Activated T-helper 2 cell treated with anti-CD3 and anti-CD28 coated beads, Interferon-gamma antibody, Interleukin-2, Interleukin-4, amounts not matched to agents 10 μg/mL and 5 μg/mL and 100 μg/mL, durations not matched to agents 14 hours and 24 hours and 36 hours (primary cell): ENCODE measurements at regions not wholly inside any gene's neighbourhood (a gene's known extent, or its start where the extent isn't known, plus 50 kb on each side); places are given as distances from the start of the nearest gene placed in this dataset.

Source experiments
- DNase-seq: peaks from one replicate; pipeline ENCODE4 v3.0.0; 2021; ENCODE audit warnings: low spot score
- H3K27ac Mint-ChIP-seq: one replicate; pipeline ENCODE4 v1.8.0; 2021; ENCODE audit warnings: mixed read lengths
- H3K27me3 Mint-ChIP-seq: one replicate; pipeline ENCODE4 v1.8.0; 2021; ENCODE audit warnings: low read depth, mixed read lengths
- H3K36me3 Mint-ChIP-seq: one replicate; pipeline ENCODE4 v1.8.0; 2021; ENCODE audit warnings: low read depth, mixed read lengths
- H3K4me1 Mint-ChIP-seq: one replicate; pipeline ENCODE4 v1.8.0; 2021; ENCODE audit warnings: low read depth, mixed read lengths
- H3K4me3 Mint-ChIP-seq: one replicate; pipeline ENCODE4 v1.8.0; 2021; ENCODE audit warnings: low read depth, mild to moderate bottlenecking, moderate library complexity, mixed read lengths
- H3K9me3 Mint-ChIP-seq: one replicate; pipeline ENCODE4 v1.8.0; 2021; ENCODE audit warnings: mixed read lengths
- intact Hi-C: fragments of 100-400 bp; cut with micrococcal nuclease; formaldehyde crosslinking; loops from one replicate; pipeline ENCODE4 v1.15.1; 2023

GRCh38 chr20:52804497-52805295 is 167.5 kb upstream of the TSHZ2 start:
- no peaks in the 10 kb centered on the region for H3K4me1 Mint-ChIP-seq
- no peak overlapping the region for H3K4me3 Mint-ChIP-seq
- peaks cover 3% of the 10 kb centered on the region for H3K27me3 Mint-ChIP-seq
- no peaks in the 10 kb centered on the region for H3K36me3 Mint-ChIP-seq
- DNase-seq, result no peak
- H3K27ac Mint-ChIP-seq, result no peak overlapping the region
- intact Hi-C loops, result no loop called here
- H3K9me3 Mint-ChIP-seq, result no peaks in the 10 kb centered on the region

DNA sequence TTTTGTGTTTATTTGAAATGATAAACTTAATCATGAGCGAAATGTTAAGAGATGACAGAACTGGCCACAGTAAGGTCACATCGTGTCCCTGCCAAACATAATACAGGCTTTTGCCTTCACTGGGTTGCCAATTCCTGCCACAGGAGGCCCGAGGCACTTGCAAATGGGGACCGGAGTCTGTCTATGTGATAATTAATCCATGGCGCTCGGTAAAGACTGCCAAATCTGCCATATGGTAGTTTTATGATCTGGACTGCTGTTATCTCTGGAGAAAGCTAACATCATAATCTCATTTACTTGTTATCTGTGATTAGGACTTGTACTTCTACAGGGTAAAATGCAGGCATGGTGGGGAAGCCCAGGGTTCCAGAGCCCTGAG is 170.5 kb upstream of the TSHZ2 start:
- no peak overlapping the region for H3K4me3 Mint-ChIP-seq
- H3K9me3 Mint-ChIP-seq, result no peaks in the 10 kb centered on the region
- H3K36me3 Mint-ChIP-seq, result no peaks in the 10 kb centered on the region
- intact Hi-C loops, result no loop called here
- DNase-seq, result no peak
- H3K27ac Mint-ChIP-seq, result no peak overlapping the region
- no peaks in the 10 kb centered on the region for H3K4me1 Mint-ChIP-seq
- H3K27me3 Mint-ChIP-seq, result peaks cover 2% of the 10 kb centered on the region

- no peaks in the 10 kb centered on the region for H3K27me3 Mint-ChIP-seq
- H3K4me1 Mint-ChIP-seq, result no peaks in the 10 kb centered on the region
- no peak overlapping the region for H3K27ac Mint-ChIP-seq
- H3K9me3 Mint-ChIP-seq, result no peaks in the 10 kb centered on the region
- DNase-seq, result no peak
- no peak overlapping the region for H3K4me3 Mint-ChIP-seq
- H3K36me3 Mint-ChIP-seq, result no peaks in the 10 kb centered on the region
- intact Hi-C loops, result no loop called here
Observed at GRCh38 chr20:52800734-52801627, 171.2 kb upstream of the TSHZ2 start.

GRCh38 chr20:52799130-52799529 is 173.0 kb upstream of the TSHZ2 start:
- H3K36me3 Mint-ChIP-seq, result no peaks in the 10 kb centered on the region
- no peak overlapping the region for H3K4me3 Mint-ChIP-seq
- no peak for DNase-seq
- no peaks in the 10 kb centered on the region for H3K4me1 Mint-ChIP-seq
- no peaks in the 10 kb centered on the region for H3K27me3 Mint-ChIP-seq
- no peaks in the 10 kb centered on the region for H3K9me3 Mint-ChIP-seq
- H3K27ac Mint-ChIP-seq, result no peak overlapping the region
- intact Hi-C loops, result no loop called here

GRCh38 chr20:52798124-52798523 is 174.0 kb upstream of the TSHZ2 start:
- Mint-ChIP-seq H3K4me1 (no peaks in the 10 kb centered on the region), H3K9me3 (no peaks in the 10 kb centered on the region), H3K27me3 (no peaks in the 10 kb centered on the region), H3K36me3 (no peaks in the 10 kb centered on the region), H3K4me3 (no peak overlapping the region), H3K27ac (no peak overlapping the region)
- DNase-seq, result no peak
- intact Hi-C loops, result no loop called here

DNA sequence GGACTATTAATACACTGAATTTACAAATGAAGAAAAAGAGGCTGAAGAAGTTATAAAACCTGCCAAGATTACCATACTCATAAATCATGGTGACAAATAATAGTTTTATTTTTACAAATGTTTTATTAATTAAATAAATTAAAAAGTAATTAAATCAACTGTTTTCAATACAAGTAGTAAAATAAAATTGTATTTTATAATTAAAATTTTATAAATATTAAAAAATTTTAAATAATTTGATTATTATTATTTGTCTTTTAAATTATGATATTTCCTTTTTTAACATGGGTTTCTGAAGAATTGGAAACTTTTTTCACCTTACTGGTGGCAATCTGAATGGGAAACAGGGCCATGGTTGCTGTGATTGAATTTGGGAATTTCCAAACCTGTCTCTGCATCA is 177.3 kb upstream of the TSHZ2 start:
- no peak for DNase-seq
- Mint-ChIP-seq H3K4me3 (no peak overlapping the region), H3K27ac (no peak overlapping the region), H3K36me3 (no peaks in the 10 kb centered on the region), H3K4me1 (no peaks in the 10 kb centered on the region), H3K27me3 (no peaks in the 10 kb centered on the region), H3K9me3 (no peaks in the 10 kb centered on the region)
- intact Hi-C loops, result no loop called here

DNA sequence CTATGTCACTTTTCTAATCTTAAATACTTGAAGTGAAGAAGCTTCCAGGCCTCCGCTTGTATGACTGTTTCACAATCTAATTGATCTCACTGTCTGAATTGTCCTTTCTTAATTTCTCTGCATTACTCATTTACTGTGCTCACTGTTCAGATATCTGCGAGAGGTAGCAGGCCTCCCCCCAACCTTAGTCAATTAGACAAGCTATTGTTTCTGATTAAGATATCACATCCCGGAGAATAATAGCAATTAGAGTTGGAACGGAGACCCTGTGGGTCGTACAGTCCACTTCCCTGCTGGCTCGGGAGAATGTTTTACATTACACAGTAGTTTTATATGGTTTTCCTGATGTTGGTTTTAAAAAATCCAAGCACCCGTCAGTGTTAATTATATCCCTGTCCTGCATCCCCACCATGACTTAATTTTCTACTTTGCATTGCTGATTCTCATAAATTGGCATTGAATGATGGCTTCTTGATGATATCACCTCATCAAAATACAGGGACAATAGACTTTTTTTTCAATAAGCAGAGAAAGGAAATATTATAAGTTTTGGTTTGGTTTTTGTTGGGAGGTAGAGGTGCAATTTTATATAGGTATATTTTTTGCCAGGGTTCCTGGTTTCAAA is 178.7 kb upstream of the TSHZ2 start:
- H3K4me1 Mint-ChIP-seq, result no peaks in the 10 kb centered on the region
- H3K9me3 Mint-ChIP-seq, result no peaks in the 10 kb centered on the region
- intact Hi-C loops, result no loop called here
- no peak for DNase-seq
- H3K4me3 Mint-ChIP-seq, result no peak overlapping the region
- H3K27ac Mint-ChIP-seq, result no peak overlapping the region
- no peaks in the 10 kb centered on the region for H3K36me3 Mint-ChIP-seq
- no peaks in the 10 kb centered on the region for H3K27me3 Mint-ChIP-seq

GRCh38 chr20:52791091-52791490 is 181.1 kb upstream of the TSHZ2 start:
- Mint-ChIP-seq H3K27ac (no peak overlapping the region), H3K27me3 (no peaks in the 10 kb centered on the region), H3K4me3 (no peak overlapping the region), H3K4me1 (no peaks in the 10 kb centered on the region), H3K9me3 (no peaks in the 10 kb centered on the region), H3K36me3 (no peaks in the 10 kb centered on the region)
- intact Hi-C loops, result no loop called here
- no peak for DNase-seq

DNA sequence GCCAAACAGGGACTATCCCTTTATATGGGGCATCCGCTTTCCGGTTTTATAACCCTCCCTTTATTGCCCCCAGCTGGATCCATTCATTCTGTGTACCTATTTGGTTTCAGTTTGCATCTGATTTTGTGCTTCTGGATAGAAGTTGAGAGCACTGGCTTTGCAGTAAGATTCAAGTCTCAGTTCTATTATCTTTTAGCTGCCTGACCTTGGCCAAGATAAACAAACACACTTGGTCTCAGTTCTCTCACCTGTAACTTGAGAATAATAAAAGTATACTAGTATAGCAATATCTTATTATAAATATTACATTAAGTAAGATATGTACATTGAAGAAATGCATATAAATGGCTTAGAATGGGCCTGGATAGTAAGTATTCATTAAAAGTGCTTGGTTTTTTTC is 182.4 kb upstream of the TSHZ2 start:
- no peaks in the 10 kb centered on the region for H3K9me3 Mint-ChIP-seq
- no peaks in the 10 kb centered on the region for H3K27me3 Mint-ChIP-seq
- no peak for DNase-seq
- H3K4me3 Mint-ChIP-seq, result no peak overlapping the region
- H3K27ac Mint-ChIP-seq, result no peak overlapping the region
- no peaks in the 10 kb centered on the region for H3K4me1 Mint-ChIP-seq
- no peaks in the 10 kb centered on the region for H3K36me3 Mint-ChIP-seq
- intact Hi-C loops, result no loop called here

DNA sequence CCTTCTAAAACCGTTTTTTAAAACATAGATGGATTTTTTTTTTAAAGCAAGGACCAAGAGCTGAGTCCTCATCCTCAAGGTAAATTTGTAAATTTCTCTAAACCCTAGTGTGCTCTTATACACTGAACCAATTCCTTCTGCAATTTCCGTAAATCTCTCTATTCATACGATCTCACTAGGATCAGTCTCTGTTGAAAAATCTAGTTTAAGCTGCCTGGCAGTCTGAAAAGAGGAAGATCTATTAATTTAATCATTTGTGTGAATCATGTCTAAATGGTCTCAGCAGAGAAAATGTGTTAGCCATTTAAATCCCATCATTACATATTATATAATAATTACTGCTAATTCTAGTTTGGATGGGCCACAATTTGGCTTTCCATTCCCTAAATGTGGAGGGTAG is 184.2 kb upstream of the TSHZ2 start:
- Mint-ChIP-seq H3K9me3 (no peaks in the 10 kb centered on the region), H3K4me1 (no peaks in the 10 kb centered on the region), H3K36me3 (no peaks in the 10 kb centered on the region), H3K4me3 (no peak overlapping the region), H3K27ac (no peak overlapping the region), H3K27me3 (no peaks in the 10 kb centered on the region)
- no peak for DNase-seq
- intact Hi-C loops, result no loop called here

GRCh38 chr20:52787216-52787615 is 184.9 kb upstream of the TSHZ2 start:
- no peak overlapping the region for H3K4me3 Mint-ChIP-seq
- intact Hi-C loops, result no loop called here
- H3K36me3 Mint-ChIP-seq, result no peaks in the 10 kb centered on the region
- no peaks in the 10 kb centered on the region for H3K27me3 Mint-ChIP-seq
- no peak for DNase-seq
- H3K4me1 Mint-ChIP-seq, result no peaks in the 10 kb centered on the region
- no peaks in the 10 kb centered on the region for H3K9me3 Mint-ChIP-seq
- H3K27ac Mint-ChIP-seq, result no peak overlapping the region

- Mint-ChIP-seq H3K4me1 (no peaks in the 10 kb centered on the region), H3K27me3 (no peaks in the 10 kb centered on the region)
Observed at GRCh38 chr20:52785679-52786078, 186.5 kb upstream of the TSHZ2 start.

GRCh38 chr20:52783769-52784168 is 188.4 kb upstream of the TSHZ2 start:
- Mint-ChIP-seq H3K27ac (no peak overlapping the region), H3K9me3 (no peaks in the 10 kb centered on the region), H3K4me1 (no peaks in the 10 kb centered on the region), H3K4me3 (no peak overlapping the region), H3K27me3 (peaks cover 2% of the 10 kb centered on the region), H3K36me3 (no peaks in the 10 kb centered on the region)
- DNase-seq, result no peak
- intact Hi-C loops, result no loop called here

More at GRCh38 chr20:52785679-52786078, 186.5 kb upstream of the TSHZ2 start:
- Mint-ChIP-seq H3K9me3 (no peaks in the 10 kb centered on the region), H3K36me3 (no peaks in the 10 kb centered on the region), H3K4me3 (no peak overlapping the region), H3K27ac (no peak overlapping the region)
- DNase-seq, result no peak
- intact Hi-C loops, result no loop called here
